Gastrocnemius medialis (tissue), 4 donors: ENCODE measurements at regions not wholly inside any gene's neighbourhood (a gene's known extent, or its start where the extent isn't known, plus 50 kb on each side); places are given as distances from the start of the nearest gene placed in this dataset.
"Not testable (repeated sequence)": the region's sequence is repeated elsewhere in the genome, so short reads cannot be mapped to it uniquely, and the experiment has no call there.

Experiments
- ATAC-seq, 2 donors: fragments of 150-250 bp; one replicate each; pipeline ENCODE4 v1.9.1; 2016
- DNase-seq, 2 donors: peaks; one replicate each; pipeline ENCODE4 v3.0.0-alpha.2; 2019
- H3K27ac ChIP-seq, 4 donors: fragments of 200-600 bp; sonication (generic); 1 replicate in 1 of 4; 2 replicates in 3 of 4; pipeline ENCODE4 v1.5.1; 2016 to 2018; ENCODE audit warnings: mild to moderate bottlenecking in 2 of 4, moderate library complexity in 1 of 4
- H3K27me3 ChIP-seq, 3 donors: fragments of 200-600 bp; sonication (generic) in 2 of 3; 1 replicate in 1 of 3; 2 replicates in 2 of 3; pipeline versions ENCODE4 v1.5.1 to v1.6.0; 2016 to 2019; ENCODE audit warnings: mild to moderate bottlenecking in 1 of 3, moderate library complexity in 1 of 3
- H3K36me3 ChIP-seq, 2 donors: fragments of 200-600 bp; sonication (generic) in 1 of 2; one replicate each; pipeline ENCODE4 v1.5.1; 2017 to 2018
- H3K4me1 ChIP-seq, 2 donors: fragments of 200-600 bp; sonication (generic) in 1 of 2; one replicate each; pipeline ENCODE4 v1.5.1; 2016 to 2017; ENCODE audit warnings: mild to moderate bottlenecking in 2 of 2
- H3K4me3 ChIP-seq, 4 donors: fragments of 200-600 bp; sonication (generic) in 3 of 4; 1 replicate in 1 of 4; 2 replicates in 3 of 4; pipeline ENCODE4 v1.5.1; 2016 to 2019; ENCODE audit warnings: mild to moderate bottlenecking in 2 of 4
- H3K9me3 ChIP-seq, 3 donors: fragments of 200-600 bp; sonication (generic) in 2 of 3; 1 replicate in 1 of 3; 2 replicates in 2 of 3; pipeline ENCODE4 v1.5.1; 2016 to 2019
- POLR2A ChIP-seq, 2 donors: fragments of 450-650 bp; IDR thresholded peaks; one replicate each; pipeline ENCODE4 v1.6.1; 2017; ENCODE audit warnings: antibody characterized with exemption in 2 of 2, mild to moderate bottlenecking in 2 of 2, moderate library complexity in 2 of 2
- in situ Hi-C, 4 donors: fragments of 200-750 bp; cut with MboI; loops; one replicate each; pipeline versions ENCODE4 v1.15.0 to v1.8.0; 2017; ENCODE audit warnings: low sequenced_read_pairs in 4 of 4
- intact Hi-C: fragments of 100-400 bp; cut with DNase I; formaldehyde crosslinking; loops from one replicate; pipeline ENCODE4 v1.15.1; 2023; ENCODE audit warnings: low total_unique reads
- TF ChIP-seq, protein P1 (sequence below), 5 experiments: fragments of 450-650 bp in 3 of 5; fragments of 200-600 bp in 2 of 5; sonication (generic) in 2 of 5; IDR thresholded peaks in 4 of 5; conservative IDR thresholded peaks in 1 of 5; 1 replicate in 4 of 5; 2 replicates in 1 of 5; pipeline ENCODE4 v1.5.1; 2016 to 2019; ENCODE audit warnings: antibody characterized with exemption in 5 of 5, mild to moderate bottlenecking in 3 of 5, moderate library complexity in 3 of 5

DNA sequence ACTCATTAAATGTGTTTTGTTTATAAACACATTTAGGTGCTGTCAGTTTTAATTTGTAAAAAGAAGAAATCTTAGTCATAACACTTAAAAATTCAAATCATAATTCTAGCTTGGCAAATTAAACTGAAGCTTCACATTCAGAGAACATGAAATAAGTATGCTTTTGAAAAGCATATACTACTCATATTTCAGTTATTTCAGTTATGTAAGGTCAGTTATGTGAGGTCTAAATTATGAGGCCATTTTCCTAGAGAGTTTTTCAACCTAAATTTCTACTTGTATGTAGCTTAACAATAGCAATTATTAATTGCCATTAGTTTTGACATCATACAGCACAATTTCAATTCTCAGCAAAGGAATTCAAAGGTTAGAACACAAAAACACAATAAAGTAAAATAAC lies 465.0 kb downstream of the PLOD2 start:
- in situ Hi-C loops (no loop called here), intact Hi-C loops (no loop called here)
- TF ChIP-seq POLR2A (IDR thresholded peaks at IDR 0.05), result no peak
- TF ChIP-seq, protein P1, sequence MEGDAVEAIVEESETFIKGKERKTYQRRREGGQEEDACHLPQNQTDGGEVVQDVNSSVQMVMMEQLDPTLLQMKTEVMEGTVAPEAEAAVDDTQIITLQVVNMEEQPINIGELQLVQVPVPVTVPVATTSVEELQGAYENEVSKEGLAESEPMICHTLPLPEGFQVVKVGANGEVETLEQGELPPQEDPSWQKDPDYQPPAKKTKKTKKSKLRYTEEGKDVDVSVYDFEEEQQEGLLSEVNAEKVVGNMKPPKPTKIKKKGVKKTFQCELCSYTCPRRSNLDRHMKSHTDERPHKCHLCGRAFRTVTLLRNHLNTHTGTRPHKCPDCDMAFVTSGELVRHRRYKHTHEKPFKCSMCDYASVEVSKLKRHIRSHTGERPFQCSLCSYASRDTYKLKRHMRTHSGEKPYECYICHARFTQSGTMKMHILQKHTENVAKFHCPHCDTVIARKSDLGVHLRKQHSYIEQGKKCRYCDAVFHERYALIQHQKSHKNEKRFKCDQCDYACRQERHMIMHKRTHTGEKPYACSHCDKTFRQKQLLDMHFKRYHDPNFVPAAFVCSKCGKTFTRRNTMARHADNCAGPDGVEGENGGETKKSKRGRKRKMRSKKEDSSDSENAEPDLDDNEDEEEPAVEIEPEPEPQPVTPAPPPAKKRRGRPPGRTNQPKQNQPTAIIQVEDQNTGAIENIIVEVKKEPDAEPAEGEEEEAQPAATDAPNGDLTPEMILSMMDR (IDR thresholded peaks at IDR 0.05 in 4 of 5, conservative IDR thresholded peaks at IDR 0.05 in 1 of 5), result no peak
- no peak for DNase-seq
- Histone ChIP-seq H3K27me3 (no peaks in the 10 kb centered on the region), H3K36me3 (no peaks in the 10 kb centered on the region), H3K4me1 (no peaks in the 10 kb centered on the region), H3K4me3 (no peak overlapping the region), H3K9me3 (no peaks in the 10 kb centered on the region), H3K27ac (no peak overlapping the region)
- ATAC-seq, result no peak

DNA sequence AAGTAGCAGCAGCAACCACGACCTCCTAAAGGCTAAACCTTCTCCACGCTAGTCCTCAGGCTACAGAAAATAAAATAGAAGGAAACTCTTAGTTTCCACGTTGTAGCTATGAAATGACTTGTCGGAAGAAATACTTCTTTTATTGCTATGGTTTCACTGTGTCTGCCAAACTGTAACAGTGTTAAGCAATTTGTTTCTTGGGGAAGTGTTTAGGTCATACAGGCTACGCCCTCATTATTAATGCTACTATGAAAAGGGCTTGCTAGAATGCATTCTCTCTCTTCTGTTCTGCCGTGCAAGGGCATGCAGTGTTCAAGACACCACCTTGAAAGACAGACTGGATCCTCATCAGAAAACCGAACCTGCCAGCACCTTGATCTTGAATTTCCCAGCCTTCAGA lies 462.7 kb downstream of the PLOD2 start:
- ATAC-seq, result no peak
- in situ Hi-C loops, result no loop called here
- no peaks in the 10 kb centered on the region for H3K4me1 ChIP-seq
- H3K27ac ChIP-seq, result no peak overlapping the region
- no peaks in the 10 kb centered on the region for H3K36me3 ChIP-seq
- intact Hi-C loops, result no loop called here
- H3K9me3 ChIP-seq, result no peaks in the 10 kb centered on the region
- TF ChIP-seq, protein P1 (IDR thresholded peaks at IDR 0.05 in 4 of 5, conservative IDR thresholded peaks at IDR 0.05 in 1 of 5), result no peak
- no peaks in the 10 kb centered on the region for H3K27me3 ChIP-seq
- DNase-seq, result no peak
- H3K4me3 ChIP-seq, result no peak overlapping the region

DNA sequence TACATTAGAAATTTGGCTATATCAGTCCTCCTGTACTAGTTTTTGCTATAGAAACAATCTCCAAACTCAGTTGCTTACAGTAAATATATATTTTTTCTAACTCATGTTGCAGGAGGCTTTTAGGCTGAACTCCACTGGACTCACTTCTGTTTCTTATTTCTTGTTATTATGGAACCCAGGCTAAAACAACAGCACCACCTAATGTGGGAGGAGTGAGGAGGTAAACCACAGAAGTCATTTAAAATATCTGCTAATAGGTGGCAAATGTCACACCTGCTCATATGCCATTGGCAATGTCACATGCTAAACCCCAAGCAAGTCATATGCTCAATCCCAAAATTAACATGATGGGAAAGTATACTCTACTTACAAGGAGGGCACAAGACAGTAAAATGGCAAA lies 462.2 kb downstream of the PLOD2 start:
- TF ChIP-seq POLR2A (IDR thresholded peaks at IDR 0.05), result no peak
- TF ChIP-seq, protein P1 (IDR thresholded peaks at IDR 0.05 in 4 of 5, conservative IDR thresholded peaks at IDR 0.05 in 1 of 5), result no peak
- ATAC-seq, result no peak
- no peaks in the 10 kb centered on the region for H3K4me1 ChIP-seq
- DNase-seq, result no peak
- in situ Hi-C loops, result no loop called here
- intact Hi-C loops, result no loop called here
- H3K27me3 ChIP-seq, result no peaks in the 10 kb centered on the region
- H3K4me3 ChIP-seq, result no peak overlapping the region
- H3K27ac ChIP-seq, result no peak overlapping the region
- no peaks in the 10 kb centered on the region for H3K36me3 ChIP-seq
- no peaks in the 10 kb centered on the region for H3K9me3 ChIP-seq

DNA sequence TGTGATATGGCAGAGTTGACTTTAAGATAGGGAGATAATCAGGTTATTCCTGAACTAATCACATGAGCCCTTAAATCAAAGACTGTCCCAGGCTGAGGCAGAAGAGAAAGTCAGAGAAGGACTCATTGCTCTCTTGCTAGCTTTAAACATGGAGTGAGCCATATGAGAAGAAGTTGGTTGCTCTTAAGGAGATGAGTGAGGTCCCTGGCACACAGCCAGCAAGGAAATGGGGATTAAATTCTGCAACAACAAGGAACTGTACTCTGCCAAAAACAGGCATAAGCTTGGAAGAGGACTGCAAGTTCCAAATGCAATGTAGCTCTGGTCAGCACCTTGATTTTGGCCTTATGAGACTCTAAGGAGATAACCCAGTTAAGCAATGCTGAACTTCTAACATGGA lies 457.0 kb downstream of the PLOD2 start:
- no peak overlapping the region for H3K27ac ChIP-seq
- no peaks in the 10 kb centered on the region for H3K9me3 ChIP-seq
- intact Hi-C loops, result no loop called here
- H3K36me3 ChIP-seq, result no peaks in the 10 kb centered on the region
- no peaks in the 10 kb centered on the region for H3K4me1 ChIP-seq
- in situ Hi-C loops, result no loop called here
- no peak for DNase-seq
- ATAC-seq, result no peak
- TF ChIP-seq, protein P1 (IDR thresholded peaks at IDR 0.05 in 4 of 5, conservative IDR thresholded peaks at IDR 0.05 in 1 of 5), result no peak
- no peaks in the 10 kb centered on the region for H3K27me3 ChIP-seq
- H3K4me3 ChIP-seq, result no peak overlapping the region

DNA sequence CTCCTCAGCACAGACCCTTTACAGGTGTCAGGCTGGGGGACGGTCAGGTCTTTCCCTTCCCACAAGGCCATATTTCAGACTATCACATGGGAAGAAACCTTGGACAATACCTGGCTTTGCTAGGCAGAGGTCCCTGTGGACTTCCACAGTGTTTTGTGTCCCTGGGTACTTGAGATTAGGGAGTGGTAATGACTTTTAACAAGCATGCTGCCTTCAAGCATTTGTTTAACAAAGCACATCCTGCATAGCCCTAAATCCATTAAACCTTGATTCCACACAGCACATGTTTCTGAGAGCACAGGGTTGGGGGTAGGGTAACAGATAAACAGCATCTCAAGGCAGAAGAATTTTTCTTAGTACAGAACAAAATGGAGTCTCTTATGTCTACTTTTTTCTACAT lies 451.2 kb downstream of the PLOD2 start:
- DNase-seq, in situ Hi-C loops, H3K4me3 ChIP-seq, H3K27ac ChIP-seq, H3K4me1 ChIP-seq, H3K27me3 ChIP-seq, H3K36me3 ChIP-seq, ATAC-seq, intact Hi-C loops, H3K9me3 ChIP-seq: not testable (repeated sequence)
